ENCODE measurements at regions not wholly inside any gene's neighbourhood (a gene's known extent, or its start where the extent isn't known, plus 50 kb on each side); places are given as distances from the start of the nearest gene placed in this dataset.

GRCh38 chr6:40640599-40641227 lies 53.5 kb upstream of the LRFN2 start (continued):
- TF ChIP-seq SIRT6 (IDR thresholded peaks at IDR 0.05; ENCODE audit: low read length), result no peak
- no peak for TF ChIP-seq PHF8 (conservative IDR thresholded peaks at IDR 0.05; ENCODE audit: low read depth, low read length)
- no peak for TF ChIP-seq SRF (IDR thresholded peaks at IDR 0.05; ENCODE audit: low read depth, low read length)
- no peak for TF ChIP-seq POU5F1 (IDR thresholded peaks at IDR 0.05; ENCODE audit: low read depth, low read length)
